ENCODE measurements at regions not wholly inside any gene's neighbourhood (a gene's known extent, or its start where the extent isn't known, plus 50 kb on each side); places are given as distances from the start of the nearest gene placed in this dataset.

DNA sequence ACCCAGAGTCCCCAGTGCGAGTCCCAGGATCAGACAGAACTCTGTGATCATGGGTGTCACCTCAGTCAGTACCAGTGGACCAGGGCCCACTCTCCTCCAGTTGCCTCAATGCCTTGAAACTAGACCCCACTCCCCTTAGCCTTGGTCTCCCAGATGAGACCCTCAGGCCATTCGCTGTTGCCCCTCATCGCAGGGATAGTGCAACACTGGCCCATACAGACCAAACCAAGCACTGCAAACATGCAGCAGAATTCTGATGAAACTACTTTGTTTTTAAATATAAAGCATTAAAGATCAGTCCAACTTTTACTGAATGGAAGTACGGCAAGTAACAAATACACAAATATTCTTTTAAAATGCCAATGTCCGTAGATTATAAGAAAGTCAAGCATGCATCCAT lies 101.2 kb upstream of the NT5E start:
- H3K4me2 ChIP-seq (ENCODE audit: low read depth, low read length) = no peak overlapping the region
- no peak overlapping the region for H3K9ac ChIP-seq (ENCODE audit: low read length)
- no peaks in the 10 kb centered on the region for H4K20me1 ChIP-seq (ENCODE audit: insufficient read depth, low read length)
- H3K9me2 ChIP-seq (replicated peaks; ENCODE audit: insufficient read depth, low read length) = no peaks in the 10 kb centered on the region
- no peak for DNase-seq
- H3K36me3 ChIP-seq (replicated peaks; ENCODE audit: insufficient read depth, low read length) = no peaks in the 10 kb centered on the region
- no peak overlapping the region for H3K27ac ChIP-seq (ENCODE audit: low read length)
- no peak overlapping the region for H3K4me3 ChIP-seq (ENCODE audit: low read length)
- no peak overlapping the region for H2AFZ ChIP-seq (ENCODE audit: low read length)
- H3K9me3 ChIP-seq (replicated peaks; ENCODE audit: insufficient read depth, low read length) = no peaks in the 10 kb centered on the region
- TF ChIP-seq EZH2phosphoT487 (IDR thresholded peaks at IDR 0.05; ENCODE audit: low read length) = no peak
- TF ChIP-seq, protein P1, sequence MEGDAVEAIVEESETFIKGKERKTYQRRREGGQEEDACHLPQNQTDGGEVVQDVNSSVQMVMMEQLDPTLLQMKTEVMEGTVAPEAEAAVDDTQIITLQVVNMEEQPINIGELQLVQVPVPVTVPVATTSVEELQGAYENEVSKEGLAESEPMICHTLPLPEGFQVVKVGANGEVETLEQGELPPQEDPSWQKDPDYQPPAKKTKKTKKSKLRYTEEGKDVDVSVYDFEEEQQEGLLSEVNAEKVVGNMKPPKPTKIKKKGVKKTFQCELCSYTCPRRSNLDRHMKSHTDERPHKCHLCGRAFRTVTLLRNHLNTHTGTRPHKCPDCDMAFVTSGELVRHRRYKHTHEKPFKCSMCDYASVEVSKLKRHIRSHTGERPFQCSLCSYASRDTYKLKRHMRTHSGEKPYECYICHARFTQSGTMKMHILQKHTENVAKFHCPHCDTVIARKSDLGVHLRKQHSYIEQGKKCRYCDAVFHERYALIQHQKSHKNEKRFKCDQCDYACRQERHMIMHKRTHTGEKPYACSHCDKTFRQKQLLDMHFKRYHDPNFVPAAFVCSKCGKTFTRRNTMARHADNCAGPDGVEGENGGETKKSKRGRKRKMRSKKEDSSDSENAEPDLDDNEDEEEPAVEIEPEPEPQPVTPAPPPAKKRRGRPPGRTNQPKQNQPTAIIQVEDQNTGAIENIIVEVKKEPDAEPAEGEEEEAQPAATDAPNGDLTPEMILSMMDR (IDR thresholded peaks at IDR 0.05; ENCODE audit: low read length) = no peak
- peaks cover 4% of the 10 kb centered on the region; the same call in 1 of the 2 replicates for H3F3A ChIP-seq (ENCODE audit: insufficient read depth, low read length)
- H3K79me2 ChIP-seq (ENCODE audit: low read length) = no peaks in the 10 kb centered on the region
- H3K27me3 ChIP-seq (replicated peaks; ENCODE audit: insufficient read depth, low read length) = no peaks in the 10 kb centered on the region
- H3K4me1 ChIP-seq (ENCODE audit: low read length) = peaks cover 11% of the 10 kb centered on the region

DNA sequence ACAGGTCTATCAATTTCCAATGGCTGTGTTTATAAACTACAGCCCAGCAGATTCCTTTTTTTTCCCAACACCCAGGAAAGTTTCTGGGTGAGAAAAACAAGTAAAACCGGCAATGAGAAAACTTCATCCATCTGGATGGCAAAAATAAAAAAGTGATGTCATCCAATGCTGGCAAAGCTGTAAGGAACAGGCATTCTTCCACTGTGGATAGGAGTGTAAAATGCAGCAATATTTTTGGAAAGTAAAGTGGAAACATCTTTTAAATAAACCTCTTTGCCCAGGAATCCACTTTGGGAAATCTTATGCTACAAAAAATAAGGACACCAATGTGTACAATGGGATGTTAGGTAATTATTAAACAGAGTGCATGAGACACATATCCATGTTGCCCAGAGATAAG lies 102.1 kb upstream of the NT5E start:
- no peak overlapping the region for H3K27ac ChIP-seq (ENCODE audit: low read length)
- H3K9me3 ChIP-seq (replicated peaks; ENCODE audit: insufficient read depth, low read length) = no peaks in the 10 kb centered on the region
- H3K9me2 ChIP-seq (replicated peaks; ENCODE audit: insufficient read depth, low read length) = no peaks in the 10 kb centered on the region
- no peak overlapping the region for H2AFZ ChIP-seq (ENCODE audit: low read length)
- H3K27me3 ChIP-seq (replicated peaks; ENCODE audit: insufficient read depth, low read length) = no peaks in the 10 kb centered on the region
- no peak overlapping the region for H3K9ac ChIP-seq (ENCODE audit: low read length)
- TF ChIP-seq, protein P1 (IDR thresholded peaks at IDR 0.05; ENCODE audit: low read length) = no peak
- TF ChIP-seq EZH2 (optimal IDR thresholded peaks at IDR 0.05; ENCODE audit: low read depth, low read length) = no peak
- TF ChIP-seq EZH2phosphoT487 (IDR thresholded peaks at IDR 0.05; ENCODE audit: low read length) = no peak
- no peaks in the 10 kb centered on the region for H3K36me3 ChIP-seq (replicated peaks; ENCODE audit: insufficient read depth, low read length)
- no peak overlapping the region for H3K4me3 ChIP-seq (ENCODE audit: low read length)
- no peak for DNase-seq
- H3F3A ChIP-seq (ENCODE audit: insufficient read depth, low read length) = peaks cover 2% of the 10 kb centered on the region; the same call in 1 of the 2 replicates
- H3K4me2 ChIP-seq (ENCODE audit: low read depth, low read length) = no peak overlapping the region
- H4K20me1 ChIP-seq (ENCODE audit: insufficient read depth, low read length) = no peaks in the 10 kb centered on the region
- H3K4me1 ChIP-seq (ENCODE audit: low read length) = peaks cover 4% of the 10 kb centered on the region; the same call in 1 of the 2 replicates
- no peaks in the 10 kb centered on the region for H3K79me2 ChIP-seq (ENCODE audit: low read length)

DNA sequence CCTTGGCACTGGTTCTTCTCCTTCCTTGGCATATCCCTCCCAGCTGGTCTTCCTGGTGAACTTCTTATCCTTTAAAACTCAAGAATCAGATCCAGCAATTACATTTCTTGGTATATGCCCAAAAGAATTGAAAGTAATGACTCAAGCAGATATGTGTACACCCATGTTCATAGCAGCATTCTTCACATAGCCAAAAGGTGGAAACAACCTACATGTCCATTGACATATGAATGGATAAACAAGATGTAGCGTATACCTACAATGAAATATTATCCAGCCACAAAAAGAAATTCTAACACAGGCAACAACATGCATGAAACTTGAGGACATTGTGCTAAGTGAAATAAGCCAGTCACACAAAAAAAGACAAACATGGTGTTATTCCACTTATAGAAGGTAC lies 103.7 kb upstream of the NT5E start:
- Histone ChIP-seq H3K79me2 (ENCODE audit: low read length) (no peaks in the 10 kb centered on the region), H3K27ac (ENCODE audit: low read length) (no peak overlapping the region), H3K4me3 (ENCODE audit: low read length) (no peak overlapping the region), H3K4me1 (ENCODE audit: low read length) (no peaks in the 10 kb centered on the region), H3K9ac (ENCODE audit: low read length) (no peak overlapping the region), H3K36me3 (replicated peaks; ENCODE audit: insufficient read depth, low read length) (no peaks in the 10 kb centered on the region), H2AFZ (ENCODE audit: low read length) (no peak overlapping the region), H3F3A (ENCODE audit: insufficient read depth, low read length) (no peaks in the 10 kb centered on the region), H3K9me3 (replicated peaks; ENCODE audit: insufficient read depth, low read length) (no peaks in the 10 kb centered on the region), H3K9me2 (replicated peaks; ENCODE audit: insufficient read depth, low read length) (no peaks in the 10 kb centered on the region), H3K4me2 (ENCODE audit: low read depth, low read length) (no peak overlapping the region), H3K27me3 (replicated peaks; ENCODE audit: insufficient read depth, low read length) (no peaks in the 10 kb centered on the region), H4K20me1 (ENCODE audit: insufficient read depth, low read length) (no peaks in the 10 kb centered on the region)
- no peak for TF ChIP-seq EZH2phosphoT487 (IDR thresholded peaks at IDR 0.05; ENCODE audit: low read length)
- TF ChIP-seq EZH2 (optimal IDR thresholded peaks at IDR 0.05; ENCODE audit: low read depth, low read length) = no peak
- TF ChIP-seq, protein P1 (IDR thresholded peaks at IDR 0.05; ENCODE audit: low read length) = no peak
- no peak for DNase-seq
